HG02870 (cell line): ENCODE measurements at regions not wholly inside any gene's neighbourhood (a gene's known extent, or its start where the extent isn't known, plus 50 kb on each side); places are given as distances from the start of the nearest gene placed in this dataset.

Source experiments
- ATAC-seq: cut with Tn5 transposase; IDR thresholded peaks from one replicate; pipeline ENCODE4 v1.9.1; 2021; ENCODE audit warnings: mild to moderate bottlenecking, moderate library complexity; ENCODE audit not compliant: unreplicated experiment

GRCh38 chr15:85889956-85890619, 95.4 kb upstream of the KLHL25 start:
- ATAC-seq, result no peak

GRCh38 chr15:85890620-85890980, 95.9 kb upstream of the KLHL25 start:
- ATAC-seq, result no peak

- no peak for ATAC-seq
Measured at GRCh38 chr15:85891470-85891869, 96.7 kb upstream of the KLHL25 start.

GRCh38 chr15:85892232-85892631, 97.5 kb upstream of the KLHL25 start:
- ATAC-seq, result no peak

- ATAC-seq, result no peak
Measured at GRCh38 chr15:85897207-85897894, 102.6 kb upstream of the KLHL25 start.

- no peak for ATAC-seq
Measured at GRCh38 chr15:85897895-85898717, 103.4 kb upstream of the KLHL25 start.

GRCh38 chr15:85899927-85900326, 105.2 kb upstream of the KLHL25 start:
- no peak for ATAC-seq

- no peak for ATAC-seq
Measured at GRCh38 chr15:85905751-85906450, 111.2 kb upstream of the KLHL25 start.

GRCh38 chr15:85906640-85907039, 111.9 kb upstream of the KLHL25 start:
- no peak for ATAC-seq

- no peak for ATAC-seq
Measured at GRCh38 chr15:85910834-85911233, 116.1 kb upstream of the KLHL25 start.

GRCh38 chr15:85913461-85913860, 118.7 kb upstream of the KLHL25 start:
- ATAC-seq, result no peak

- no peak for ATAC-seq
Measured at GRCh38 chr15:85920956-85921355, 126.2 kb upstream of the KLHL25 start.

GRCh38 chr15:85924088-85924487, 129.4 kb upstream of the KLHL25 start:
- ATAC-seq, result no peak

GRCh38 chr15:85925649-85926237, 131.0 kb upstream of the KLHL25 start:
- no peak for ATAC-seq

GRCh38 chr15:85926834-85927233, 132.1 kb upstream of the KLHL25 start:
- no peak for ATAC-seq

- no peak for ATAC-seq
Measured at GRCh38 chr15:85927931-85928537, 133.3 kb upstream of the KLHL25 start.

GRCh38 chr15:85929786-85930185, 135.1 kb upstream of the KLHL25 start:
- ATAC-seq, result no peak

GRCh38 chr15:85932391-85932790, 137.7 kb upstream of the KLHL25 start:
- ATAC-seq, result no peak

GRCh38 chr15:85934691-85935090, 140.0 kb upstream of the KLHL25 start:
- no peak for ATAC-seq

- no peak for ATAC-seq
Measured at GRCh38 chr15:85935182-85935581, 140.5 kb upstream of the KLHL25 start.
